IMR-90 (cell line): ENCODE measurements at regions not wholly inside any gene's neighbourhood (a gene's known extent, or its start where the extent isn't known, plus 50 kb on each side); places are given as distances from the start of the nearest gene placed in this dataset.

Source experiments
- ATAC-seq: fragments of 200-7000 bp; cut with Tn5 transposase; 2 replicates; pipeline ENCODE4 v1.9.1; 2020; ENCODE audit warnings: low read depth, mild to moderate bottlenecking, moderate library complexity
- BruUV-seq: library from RNA; stranded (reverse); fragments of 400-500 nt; replicated peaks from 2 replicates; lab custom pipeline; 2021; lab: Mats Ljungman, UMichigan
- CTCF ChIA-PET: fragments of 300-600 bp; formaldehyde crosslinking; extraction: SDS; loops from one replicate; lab custom pipeline; 2021; ENCODE audit warnings: antibody characterized with exemption; lab: Yijun Ruan, JAX
- POLR2A ChIA-PET: fragments of 300-600 bp; sonication (Branson Sonifier 250); formaldehyde crosslinking; loops from one replicate; lab custom pipeline; 2022; ENCODE audit warnings: antibody characterized with exemption; ENCODE audit not compliant: unreplicated experiment; lab: Charles Lee
- DNase-seq: peaks from one replicate; pipeline ENCODE4 v3.0.0; 2013
- H2AFZ ChIP-seq: replicated peaks from 2 replicates; pipeline ENCODE3; 2013; ENCODE audit warnings: low read length, mild to moderate bottlenecking; ENCODE audit not compliant: poor library complexity
- H2AK5ac ChIP-seq: 2 replicates; pipeline ENCODE4 v1.6.1; 2013; ENCODE audit warnings: low read depth, low read length, inconsistent platforms
- H2AK9ac ChIP-seq: replicated peaks from 2 replicates; pipeline ENCODE3; 2013; ENCODE audit warnings: mild to moderate bottlenecking, low read depth, low read length, moderate library complexity; ENCODE audit not compliant: poor library complexity
- H2BK120ac ChIP-seq: 2 replicates; pipeline ENCODE4 v1.6.1; 2013; ENCODE audit warnings: low read depth, low read length, inconsistent platforms
- H2BK15ac ChIP-seq: 3 replicates; pipeline ENCODE4 v1.6.1; 2013; ENCODE audit warnings: low read depth, low read length, inconsistent platforms
- H2BK20ac ChIP-seq: 2 replicates; pipeline ENCODE4 v1.6.1; 2013; ENCODE audit warnings: low read depth, mild to moderate bottlenecking, inconsistent platforms, low read length, moderate library complexity
- H2BK5ac ChIP-seq: 2 replicates; pipeline ENCODE4 v1.6.1; 2013; ENCODE audit warnings: mild to moderate bottlenecking, low read depth, low read length, inconsistent platforms; ENCODE audit not compliant: poor library complexity, severe bottlenecking
- H3K14ac ChIP-seq: replicated peaks from 2 replicates; pipeline ENCODE4 v1.6.1; 2013; ENCODE audit warnings: low read depth, low read length, inconsistent platforms
- H3K18ac ChIP-seq: 2 replicates; pipeline ENCODE4 v1.6.1; 2013; ENCODE audit warnings: low read depth, low read length, control low read depth
- H3K23ac ChIP-seq: 2 replicates; pipeline ENCODE4 v1.6.1; 2013; ENCODE audit warnings: low read depth, low read length, inconsistent platforms
- H3K27ac ChIP-seq: 2 replicates; pipeline ENCODE4 v1.5.1; 2013; ENCODE audit warnings: mild to moderate bottlenecking, control low read depth, low read length; ENCODE audit not compliant: insufficient read depth
- H3K27me3 ChIP-seq: 2 replicates; pipeline ENCODE4 v1.6.1; 2013; ENCODE audit warnings: low read length; ENCODE audit not compliant: control insufficient read depth, insufficient read depth
- H3K36me3 ChIP-seq: 2 replicates; pipeline ENCODE4 v1.6.1; 2013; ENCODE audit warnings: low read length, mixed read lengths; ENCODE audit not compliant: control insufficient read depth, insufficient read depth
- H3K4ac ChIP-seq: 2 replicates; pipeline ENCODE4 v1.6.1; 2013; ENCODE audit warnings: low read depth, low read length, inconsistent platforms
- H3K4me1 ChIP-seq: 2 replicates; pipeline ENCODE4 v1.6.1; 2013; ENCODE audit warnings: low read length, mixed read lengths; ENCODE audit not compliant: control insufficient read depth, insufficient read depth
- H3K4me2 ChIP-seq: 2 replicates; pipeline ENCODE4 v1.6.1; 2013; ENCODE audit warnings: low read depth, mild to moderate bottlenecking, control low read depth, low read length, moderate library complexity
- H3K4me3 ChIP-seq: 2 replicates; pipeline ENCODE4 v1.5.1; 2013; ENCODE audit warnings: low read depth, mild to moderate bottlenecking, control low read depth, low read length, moderate library complexity; ENCODE audit not compliant: insufficient read depth
- H3K56ac ChIP-seq: 2 replicates; pipeline ENCODE4 v1.6.1; 2013; ENCODE audit warnings: low read length, inconsistent platforms; ENCODE audit not compliant: insufficient read depth; ENCODE audit errors: extremely low read depth
- H3K79me1 ChIP-seq, 2 experiments: 2 replicates each; pipeline ENCODE4 v1.6.1; 2013; ENCODE audit warnings: low read length in 2 of 2, inconsistent platforms in 1 of 2, low read depth in 1 of 2
- H3K9ac ChIP-seq: 2 replicates; pipeline ENCODE4 v1.6.1; 2013; ENCODE audit warnings: low read depth, low read length, control low read depth
- H3K9me1 ChIP-seq: 2 replicates; pipeline ENCODE4 v1.6.1; 2013; ENCODE audit warnings: low read length, inconsistent platforms; ENCODE audit not compliant: insufficient read depth
- H3K9me3 ChIP-seq: 2 replicates; pipeline ENCODE4 v1.6.1; 2013; ENCODE audit warnings: low read length; ENCODE audit not compliant: control insufficient read depth, insufficient read depth
- H4K20me1 ChIP-seq: 2 replicates; pipeline ENCODE4 v1.6.1; 2013; ENCODE audit warnings: low read length, inconsistent platforms; ENCODE audit not compliant: insufficient read depth
- H4K5ac ChIP-seq: 2 replicates; pipeline ENCODE4 v1.6.1; 2013; ENCODE audit warnings: mild to moderate bottlenecking, low read depth, low read length, control low read depth
- H4K8ac ChIP-seq, 2 experiments: 2 replicates each; pipeline ENCODE4 v1.6.1; 2013; ENCODE audit warnings: low read depth in 2 of 2, low read length in 2 of 2, control low read depth in 1 of 2, inconsistent platforms in 1 of 2
- H4K91ac ChIP-seq: 2 replicates; pipeline ENCODE4 v1.6.1; 2013; ENCODE audit warnings: low read depth, low read length, inconsistent platforms; ENCODE audit not compliant: insufficient read depth
- BHLHE40 ChIP-seq: fragments of 150-350 bp; IDR thresholded peaks from 2 replicates; pipeline ENCODE4 v1.6.1; 2016; ENCODE audit warnings: mild to moderate bottlenecking, low read depth, low read length
- CEBPB ChIP-seq: IDR thresholded peaks from 2 replicates; pipeline ENCODE4 v1.6.1; 2012; ENCODE audit warnings: low read depth, low read length, improper control_type of control experiment
- CHD1 ChIP-seq: IDR thresholded peaks from 2 replicates; pipeline ENCODE4 v1.6.1; 2012; ENCODE audit warnings: low read depth, low read length, improper control_type of control experiment
- CTCF ChIP-seq: conservative IDR thresholded peaks from 2 replicates; pipeline ENCODE4 v1.5.1; 2012; ENCODE audit warnings: mild to moderate bottlenecking, low read depth, low read length, improper control_type of control experiment
- ELK1 ChIP-seq: fragments of 150-350 bp; IDR thresholded peaks from 2 replicates; pipeline ENCODE4 v1.6.1; 2016; ENCODE audit warnings: low read depth, mild to moderate bottlenecking, low read length, moderate library complexity, borderline replicate concordance
- FOS ChIP-seq: fragments of 150-350 bp; IDR thresholded peaks from 2 replicates; pipeline ENCODE4 v1.6.1; 2016; ENCODE audit warnings: low read depth, low read length
- MAFK ChIP-seq: IDR thresholded peaks from 2 replicates; pipeline ENCODE4 v1.6.1; 2012; ENCODE audit warnings: low read depth, low read length, improper control_type of control experiment
- MAZ ChIP-seq: IDR thresholded peaks from 2 replicates; pipeline ENCODE4 v1.6.1; 2012; ENCODE audit warnings: low read depth, mild to moderate bottlenecking, low read length, improper control_type of control experiment, moderate library complexity, borderline replicate concordance
- MXI1 ChIP-seq: IDR thresholded peaks from 2 replicates; pipeline ENCODE4 v1.6.1; 2012; ENCODE audit warnings: low read depth, mild to moderate bottlenecking, low read length, moderate library complexity, borderline replicate concordance
- NFE2L2 ChIP-seq: fragments of 150-350 bp; IDR thresholded peaks from 2 replicates; pipeline ENCODE4 v1.6.1; 2016; ENCODE audit warnings: low read depth, mild to moderate bottlenecking, low read length
- POLR2A ChIP-seq: IDR thresholded peaks from 2 replicates; pipeline ENCODE4 v1.6.1; 2012; ENCODE audit warnings: mild to moderate bottlenecking, low read depth, low read length
- RAD21 ChIP-seq: IDR thresholded peaks from 2 replicates; pipeline ENCODE4 v1.6.1; 2012; ENCODE audit warnings: low read length, improper control_type of control experiment
- RCOR1 ChIP-seq: IDR thresholded peaks from 2 replicates; pipeline ENCODE4 v1.6.1; 2012; ENCODE audit warnings: mild to moderate bottlenecking, low read length, improper control_type of control experiment; ENCODE audit not compliant: insufficient replicate concordance
- RFX5 ChIP-seq: IDR thresholded peaks from 2 replicates; pipeline ENCODE4 v1.8.0; 2012; ENCODE audit warnings: low read depth, mild to moderate bottlenecking, low read length, moderate library complexity
- SMC3 ChIP-seq: fragments of 150-350 bp; IDR thresholded peaks from 2 replicates; pipeline ENCODE4 v1.6.1; 2016; ENCODE audit warnings: low read depth, mild to moderate bottlenecking, antibody characterized with exemption, low read length, moderate library complexity
- USF2 ChIP-seq: fragments of 150-350 bp; IDR thresholded peaks from 2 replicates; pipeline ENCODE4 v1.6.1; 2017; ENCODE audit warnings: mild to moderate bottlenecking, antibody characterized with exemption, low read length, low read depth
- WGBS, 2 experiments: methylation state at CpG; one replicate each; pipeline versions ENCODE4 v1.1.5 to v1.1.7; 2013; ENCODE audit warnings: missing lambda C conversion rate in 2 of 2; ENCODE audit not compliant: insufficient read length in 1 of 2; ENCODE audit errors: extremely low coverage in 2 of 2; 5-methylcytosine and 5-hydroxymethylcytosine counted together
- dilution Hi-C: fragments of 300-500 bp; cut with HindIII; formaldehyde crosslinking; loops from one replicate; pipeline ENCODE4 v1.14.3; 2018; ENCODE audit warnings: low sequenced_read_pairs; ENCODE audit not compliant: unreplicated experiment
- in situ Hi-C: fragments of 300-500 bp; cut with MboI; formaldehyde crosslinking; loops from 3 replicates; pipeline ENCODE4 v1.14.3; 2019; ENCODE audit warnings: low sequenced_read_pairs, inconsistent platforms, mixed read lengths
- intact Hi-C: fragments of 100-400 bp; cut with micrococcal nuclease; formaldehyde crosslinking; loops from 2 replicates; pipeline ENCODE4 v1.10.0; 2022

GRCh38 chr17:57187391-57187790, 68.9 kb upstream of the MSI2 start:
- H3K23ac ChIP-seq, result no peak overlapping the region
- ATAC-seq (no peak), DNase-seq (no peak)
- BruUV-seq, result no TSS peak
- no peaks in the 10 kb centered on the region for H3K9me1 ChIP-seq
- no peak overlapping the region for H4K5ac ChIP-seq
- no peak overlapping the region for H2BK15ac ChIP-seq
- H2AFZ ChIP-seq, result no peak overlapping the region
- no peak overlapping the region for H4K91ac ChIP-seq
- H3K56ac ChIP-seq, result no peak overlapping the region
- no peak overlapping the region for H3K18ac ChIP-seq
- H2AK9ac ChIP-seq, result no peak overlapping the region
- TF ChIP-seq POLR2A (no peak), NFE2L2 (no peak), MXI1 (no peak), CEBPB (no peak), USF2 (no peak), ELK1 (no peak), CTCF (no peak), MAZ (no peak), CHD1 (no peak), FOS (no peak), MAFK (no peak), RFX5 (no peak), BHLHE40 (no peak), RAD21 (no peak), RCOR1 (no peak), SMC3 (no peak)
- H4K8ac ChIP-seq, result no peak overlapping the region
- ChIA-PET CTCF (no interaction called here), POLR2A (no interaction called here)
- H3K4me2 ChIP-seq, result no peak overlapping the region
- peaks cover 2% of the 10 kb centered on the region for H3K27me3 ChIP-seq
- no peaks in the 10 kb centered on the region for H3K36me3 ChIP-seq
- H2BK20ac ChIP-seq, result no peak overlapping the region
- H3K4me1 ChIP-seq, result no peaks in the 10 kb centered on the region
- H2AK5ac ChIP-seq, result no peak overlapping the region
- 90% methylated on average over 2 of the region's 5 CpGs; no CpG with 5 or more reads in 1 of the 2 experiments for WGBS, 2 experiments
- H4K20me1 ChIP-seq, result no peaks in the 10 kb centered on the region
- intact Hi-C loops, result no loop called here
- H3K27ac ChIP-seq, result no peak overlapping the region
- H3K4ac ChIP-seq, result no peak overlapping the region
- in situ Hi-C loops, result no loop called here
- no peak overlapping the region for H2BK5ac ChIP-seq
- no peaks in the 10 kb centered on the region for H3K79me1 ChIP-seq
- H3K14ac ChIP-seq, result no peak overlapping the region
- no peak overlapping the region for H2BK120ac ChIP-seq
- H3K4me3 ChIP-seq, result no peak overlapping the region
- no peaks in the 10 kb centered on the region for H3K9me3 ChIP-seq
- no peak overlapping the region for H3K9ac ChIP-seq
- dilution Hi-C loops, result no loop called here
